Stimulated activated CD4-positive, alpha-beta T cell treated with anti-CD3 and anti-CD28 coated beads, TNF-alpha, amount 100 ng/mL, for 24 hours (primary cell): ENCODE measurements at regions not wholly inside any gene's neighbourhood (a gene's known extent, or its start where the extent isn't known, plus 50 kb on each side); places are given as distances from the start of the nearest gene placed in this dataset.
"Not testable (repeated sequence)": the region's sequence is repeated elsewhere in the genome, so short reads cannot be mapped to it uniquely, and the experiment has no call there.

Experiments used
- DNase-seq, 3 experiments: peaks; one replicate each; pipeline ENCODE4 v3.0.0-alpha.2; 2020; ENCODE audit warnings: low read depth in 3 of 3

- DNase-seq, result no peak
Measured at GRCh38 chr4:159551281-159551680, 448.4 kb downstream of the RAPGEF2 start.

GRCh38 chr4:159552979-159553768 is 450.3 kb downstream of the RAPGEF2 start:
- DNase-seq, result no peak

- DNase-seq, result no peak
Measured at GRCh38 chr4:159555873-159556272, 453.0 kb downstream of the RAPGEF2 start.

- DNase-seq, result no peak
Measured at GRCh38 chr4:159562366-159562765, 459.5 kb downstream of the RAPGEF2 start.

GRCh38 chr4:159563257-159563656 is 460.4 kb downstream of the RAPGEF2 start:
- no peak for DNase-seq

- DNase-seq, result no peak
Measured at GRCh38 chr4:159564615-159565014, 461.7 kb downstream of the RAPGEF2 start.

- DNase-seq, result no peak
Measured at GRCh38 chr4:159566786-159567185, 463.9 kb downstream of the RAPGEF2 start.

GRCh38 chr4:159577241-159577640 is 474.4 kb downstream of the RAPGEF2 start:
- DNase-seq, result no peak

- DNase-seq, result no peak
Measured at GRCh38 chr4:159582685-159583084, 479.8 kb downstream of the RAPGEF2 start.

GRCh38 chr4:159592898-159593556 is 490.1 kb downstream of the RAPGEF2 start:
- no peak for DNase-seq

GRCh38 chr4:159593681-159594080 is 490.8 kb downstream of the RAPGEF2 start:
- DNase-seq, result no peak

GRCh38 chr4:159594576-159594975 is 491.7 kb downstream of the RAPGEF2 start:
- DNase-seq, result no peak

- not testable (repeated sequence) for DNase-seq
Measured at GRCh38 chr4:159595101-159595500, 492.2 kb downstream of the RAPGEF2 start.

GRCh38 chr4:159598602-159599001 is 495.7 kb downstream of the RAPGEF2 start:
- no peak for DNase-seq

GRCh38 chr4:159600061-159600460 is 497.2 kb downstream of the RAPGEF2 start:
- no peak for DNase-seq

- no peak for DNase-seq
Measured at GRCh38 chr4:159604781-159605180, 501.9 kb downstream of the RAPGEF2 start.

GRCh38 chr4:159606835-159607234 is 504.0 kb downstream of the RAPGEF2 start:
- no peak for DNase-seq

- no peak for DNase-seq
Measured at GRCh38 chr4:159607809-159608208, 504.9 kb downstream of the RAPGEF2 start.

GRCh38 chr4:159608436-159608835 is 505.6 kb downstream of the RAPGEF2 start:
- DNase-seq, result no peak

- no peak for DNase-seq
Measured at GRCh38 chr4:159632031-159632430, 529.2 kb downstream of the RAPGEF2 start.

- DNase-seq, result no peak
Measured at GRCh38 chr4:159639671-159640323, 536.9 kb downstream of the RAPGEF2 start.

- no peak for DNase-seq
Measured at GRCh38 chr4:159649237-159649636, 546.4 kb downstream of the RAPGEF2 start.

- no peak for DNase-seq
Measured at GRCh38 chr4:159652871-159653270, 550.0 kb downstream of the RAPGEF2 start.
